Neuronal stem cell (in vitro differentiated cells): ENCODE measurements at regions not wholly inside any gene's neighbourhood (a gene's known extent, or its start where the extent isn't known, plus 50 kb on each side); places are given as distances from the start of the nearest gene placed in this dataset.

Source experiments
- DNase-seq: peaks from one replicate; pipeline ENCODE4 v3.0.0-alpha.2; 2013; ENCODE audit warnings: low spot score
- H2AFZ ChIP-seq: one replicate; pipeline ENCODE4 v1.6.1; 2013; ENCODE audit warnings: mild to moderate bottlenecking, low read length, inconsistent platforms
- H2AK5ac ChIP-seq: 2 replicates; pipeline ENCODE4 v1.6.1; 2013; ENCODE audit warnings: low read depth, mild to moderate bottlenecking, inconsistent platforms, low read length, moderate library complexity, mixed read lengths
- H2BK120ac ChIP-seq: 2 replicates; pipeline ENCODE4 v1.6.1; 2013; ENCODE audit warnings: low read depth, mild to moderate bottlenecking, inconsistent platforms, low read length, moderate library complexity, mixed read lengths
- H2BK12ac ChIP-seq: one replicate; pipeline ENCODE4 v1.6.1; 2013; ENCODE audit warnings: low read length, inconsistent platforms
- H2BK15ac ChIP-seq: 2 replicates; pipeline ENCODE4 v1.6.1; 2013; ENCODE audit warnings: mild to moderate bottlenecking, low read length, inconsistent platforms, mixed read lengths
- H2BK5ac ChIP-seq: one replicate; pipeline ENCODE4 v1.6.1; 2013; ENCODE audit warnings: inconsistent platforms, mild to moderate bottlenecking, low read length, moderate library complexity
- H3K14ac ChIP-seq: one replicate; pipeline ENCODE4 v1.6.1; 2013; ENCODE audit warnings: low read length, inconsistent platforms
- H3K18ac ChIP-seq: 2 replicates; pipeline ENCODE4 v1.6.1; 2013; ENCODE audit warnings: low read length, inconsistent platforms
- H3K23ac ChIP-seq: 2 replicates; pipeline ENCODE4 v1.6.1; 2013; ENCODE audit warnings: low read depth, mild to moderate bottlenecking, mixed read lengths, low read length, inconsistent platforms; ENCODE audit not compliant: poor library complexity
- H3K27ac ChIP-seq: replicated peaks from 3 replicates; pipeline ENCODE4 v1.5.1; 2013; ENCODE audit warnings: low read length, inconsistent platforms
- H3K27me3 ChIP-seq, 3 experiments: 2 replicates each; pipeline ENCODE4 v1.6.1; 2013; ENCODE audit warnings: low read length in 3 of 3, mild to moderate bottlenecking in 2 of 3, inconsistent platforms in 1 of 3, low read depth in 1 of 3, mixed read lengths in 1 of 3, moderate library complexity in 1 of 3; ENCODE audit not compliant: control insufficient read depth in 3 of 3, insufficient read depth in 3 of 3
- H3K36me3 ChIP-seq, 2 donors: replicated peaks in 1 of 2; 2 replicates each; pipeline ENCODE4 v1.6.1; 2013; ENCODE audit warnings: low read length in 2 of 2; ENCODE audit not compliant: control insufficient read depth in 2 of 2, insufficient read depth in 2 of 2
- H3K4ac ChIP-seq: 2 replicates; pipeline ENCODE4 v1.6.1; 2013; ENCODE audit warnings: inconsistent platforms, mild to moderate bottlenecking, low read length, moderate library complexity
- H3K4me1 ChIP-seq, 2 donors: 1 replicate in 1 of 2; 2 replicates in 1 of 2; pipeline ENCODE4 v1.6.1; 2013; ENCODE audit warnings: low read length in 2 of 2, low read depth in 1 of 2; ENCODE audit not compliant: control insufficient read depth in 2 of 2, insufficient read depth in 1 of 2
- H3K4me2 ChIP-seq: one replicate; pipeline ENCODE4 v1.6.1; 2013; ENCODE audit warnings: mild to moderate bottlenecking, low read length, inconsistent platforms; ENCODE audit not compliant: insufficient read depth, poor library complexity, severe bottlenecking
- H3K4me3 ChIP-seq, 2 donors: 2 replicates each; pipeline ENCODE4 v1.5.1; 2013; ENCODE audit warnings: low read length in 2 of 2, mild to moderate bottlenecking in 2 of 2, inconsistent platforms in 1 of 2, moderate library complexity in 1 of 2
- H3K79me1 ChIP-seq: one replicate; pipeline ENCODE4 v1.6.1; 2013; ENCODE audit warnings: low read depth, mild to moderate bottlenecking, inconsistent platforms, low read length, moderate library complexity
- H3K9ac ChIP-seq: one replicate; pipeline ENCODE4 v1.6.1; 2013; ENCODE audit warnings: mild to moderate bottlenecking, low read depth, low read length, inconsistent platforms; ENCODE audit not compliant: poor library complexity
- H3K9me3 ChIP-seq, 2 donors: replicated peaks in 1 of 2; 2 replicates each; pipeline versions ENCODE3 to v1.6.1; 2013; ENCODE audit warnings: low read length in 2 of 2, mild to moderate bottlenecking in 2 of 2, inconsistent platforms in 1 of 2, low read depth in 1 of 2, mixed read lengths in 1 of 2, moderate library complexity in 1 of 2; ENCODE audit not compliant: control insufficient read depth in 2 of 2, insufficient read depth in 1 of 2
- H4K8ac ChIP-seq: one replicate; pipeline ENCODE4 v1.6.1; 2013; ENCODE audit warnings: low read depth, mild to moderate bottlenecking, inconsistent platforms, low read length, moderate library complexity
- H4K91ac ChIP-seq: one replicate; pipeline ENCODE4 v1.6.1; 2013; ENCODE audit warnings: low read length, low read depth, mild to moderate bottlenecking, inconsistent platforms; ENCODE audit not compliant: poor library complexity
- WGBS, 2 donors: extraction: QIAGEN DNeasy Blood & Tissue Kit; methylation state at CpG; one replicate each; pipeline ENCODE4 v1.1.7; 2013; ENCODE audit warnings: missing lambda C conversion rate in 2 of 2, mixed read lengths in 1 of 2; ENCODE audit not compliant: insufficient read length in 2 of 2, insufficient replicate concordance in 1 of 2; ENCODE audit errors: extremely low coverage in 2 of 2; 5-methylcytosine and 5-hydroxymethylcytosine counted together

- Histone ChIP-seq H4K91ac (no peak overlapping the region), H3K4ac (peak overlapping the region; percentile 28), H2BK12ac (no peak overlapping the region), H3K9ac (no peak overlapping the region), H3K27me3 (no peaks in the 10 kb centered on the region), H4K8ac (no peak overlapping the region), H3K23ac (no peak overlapping the region), H3K79me1 (no peaks in the 10 kb centered on the region), H2AK5ac (no peak overlapping the region), H2BK120ac (no peak overlapping the region), H3K4me1 (no peaks in the 10 kb centered on the region), H3K14ac (peak overlapping the region; percentile 72), H3K36me3 (no peaks in the 10 kb centered on the region), H3K27ac (no peak overlapping the region), H3K4me2 (no peak overlapping the region), H3K4me3 (peak overlapping the region in 1 of 2 donors; percentile 23), H2BK15ac (peak overlapping the region; percentile 16), H3K9me3 (peaks cover 0 to 3% of the 10 kb centered on the region in 2 donors), H2BK5ac (no peak overlapping the region), H3K18ac (no peak overlapping the region), H2AFZ (no peak overlapping the region)
- WGBS, 2 donors, result no CpG with 5 or more reads among the region's 11 CpGs
- DNase-seq, result no peak
These were observed 114.3 kb upstream of the POC5 start for GRCh38 chr5:75831561-75831960.

- Histone ChIP-seq H3K4me2 (no peak overlapping the region), H3K36me3 (no peaks in the 10 kb centered on the region), H3K9me3 (peaks cover 0 to 3% of the 10 kb centered on the region in 2 donors), H3K18ac (no peak overlapping the region), H3K27me3 (no peaks in the 10 kb centered on the region), H2AFZ (no peak overlapping the region), H2BK120ac (no peak overlapping the region), H3K79me1 (no peaks in the 10 kb centered on the region), H3K27ac (no peak overlapping the region), H2BK15ac (no peak overlapping the region), H3K23ac (no peak overlapping the region), H3K4me3 (no peak overlapping the region), H2BK5ac (no peak overlapping the region), H3K4me1 (no peaks in the 10 kb centered on the region), H2BK12ac (no peak overlapping the region), H4K91ac (no peak overlapping the region), H2AK5ac (no peak overlapping the region), H3K14ac (no peak overlapping the region), H4K8ac (no peak overlapping the region), H3K9ac (no peak overlapping the region), H3K4ac (no peak overlapping the region)
- WGBS, 2 donors, result no CpG with 5 or more reads among the region's 2 CpGs
- no peak for DNase-seq
These were observed 110.8 kb upstream of the POC5 start for GRCh38 chr5:75828029-75828428.

GRCh38 chr5:75824323-75824722 lies 107.1 kb upstream of the POC5 start:
- no peak for DNase-seq
- H3K27ac ChIP-seq, result no peak overlapping the region
- no CpG with 5 or more reads among the region's 1 CpG for WGBS, 2 donors
- no peak overlapping the region for H3K4ac ChIP-seq
- no peak overlapping the region for H3K14ac ChIP-seq
- H3K79me1 ChIP-seq, result no peaks in the 10 kb centered on the region
- no peak overlapping the region for H3K9ac ChIP-seq
- no peak overlapping the region for H2AFZ ChIP-seq
- no peak overlapping the region for H2BK5ac ChIP-seq
- no peaks in the 10 kb centered on the region for H3K9me3 ChIP-seq
- H2BK12ac ChIP-seq, result no peak overlapping the region
- H2BK120ac ChIP-seq, result no peak overlapping the region
- H3K36me3 ChIP-seq, result no peaks in the 10 kb centered on the region
- no peak overlapping the region for H3K4me3 ChIP-seq
- no peak overlapping the region for H3K4me2 ChIP-seq
- H2BK15ac ChIP-seq, result no peak overlapping the region
- no peak overlapping the region for H4K8ac ChIP-seq
- H3K4me1 ChIP-seq, result no peaks in the 10 kb centered on the region
- no peaks in the 10 kb centered on the region for H3K27me3 ChIP-seq
- H3K23ac ChIP-seq, result no peak overlapping the region
- H4K91ac ChIP-seq, result no peak overlapping the region
- no peak overlapping the region for H2AK5ac ChIP-seq
- H3K18ac ChIP-seq, result no peak overlapping the region

- Histone ChIP-seq H2AK5ac (no peak overlapping the region), H3K36me3 (no peaks in the 10 kb centered on the region), H2BK12ac (no peak overlapping the region), H3K4me2 (no peak overlapping the region), H3K9me3 (no peaks in the 10 kb centered on the region), H3K4me3 (no peak overlapping the region), H2BK15ac (no peak overlapping the region), H2BK120ac (no peak overlapping the region), H3K18ac (peak overlapping the region; percentile 6), H3K9ac (no peak overlapping the region), H3K23ac (no peak overlapping the region), H3K27ac (no peak overlapping the region), H3K79me1 (no peaks in the 10 kb centered on the region), H3K27me3 (no peaks in the 10 kb centered on the region), H4K91ac (no peak overlapping the region), H2BK5ac (no peak overlapping the region), H4K8ac (no peak overlapping the region), H2AFZ (no peak overlapping the region), H3K14ac (no peak overlapping the region), H3K4me1 (no peaks in the 10 kb centered on the region), H3K4ac (no peak overlapping the region)
- DNase-seq, result no peak
- WGBS, 2 donors, result no CpG with 5 or more reads among the region's 1 CpG
These were observed 106.6 kb upstream of the POC5 start for GRCh38 chr5:75823811-75824210.
